Esophagus squamous epithelium (tissue), 5 donors: ENCODE measurements at regions not wholly inside any gene's neighbourhood (a gene's known extent, or its start where the extent isn't known, plus 50 kb on each side); places are given as distances from the start of the nearest gene placed in this dataset.

Experiments used
- DNase-seq: peaks from one replicate; lab custom pipeline; 2025; lab: John Stamatoyannopoulos, UW
- H3K27ac ChIP-seq, 4 donors: fragments of 200-600 bp; sonication (generic); one replicate each; pipeline ENCODE4 v1.5.1; 2016 to 2019; ENCODE audit warnings: mild to moderate bottlenecking in 1 of 4
- H3K27me3 ChIP-seq, 4 donors: fragments of 200-600 bp; sonication (generic); 1 replicate in 3 of 4; 2 replicates in 1 of 4; pipeline versions ENCODE4 v1.5.1 to v1.6.0; 2017 to 2021; ENCODE audit warnings: antibody characterized with exemption in 1 of 4
- H3K36me3 ChIP-seq, 3 donors: fragments of 200-600 bp; sonication (generic); one replicate each; pipeline ENCODE4 v1.5.1; 2016 to 2019
- H3K4me1 ChIP-seq, 3 donors: fragments of 200-600 bp; sonication (generic); one replicate each; pipeline ENCODE4 v1.5.1; 2017 to 2019
- H3K4me3 ChIP-seq, 4 donors: fragments of 200-600 bp; sonication (generic); 1 replicate in 3 of 4; 2 replicates in 1 of 4; pipeline ENCODE4 v1.5.1; 2016 to 2019; ENCODE audit warnings: mild to moderate bottlenecking in 2 of 4, moderate library complexity in 1 of 4
- H3K9me3 ChIP-seq, 3 donors: fragments of 200-600 bp; sonication (generic); one replicate each; pipeline ENCODE4 v1.5.1; 2016 to 2019
- CTCF ChIP-seq, 6 experiments: fragments of 450-650 bp in 4 of 6; fragments of 200-600 bp in 2 of 6; sonication (generic) in 2 of 6; IDR thresholded peaks; one replicate each; pipeline ENCODE4 v1.5.1; 2016 to 2019; ENCODE audit warnings: antibody characterized with exemption in 6 of 6, mild to moderate bottlenecking in 4 of 6, moderate library complexity in 4 of 6
- POLR2A ChIP-seq, 4 donors: fragments of 450-650 bp; IDR thresholded peaks; one replicate each; pipeline ENCODE4 v1.6.1; 2017; ENCODE audit warnings: antibody characterized with exemption in 4 of 4, mild to moderate bottlenecking in 4 of 4, moderate library complexity in 3 of 4
- WGBS, 2 donors: methylation state at CpG; one replicate each; pipeline ENCODE4 v1.1.5; 2018; 5-methylcytosine and 5-hydroxymethylcytosine counted together
- intact Hi-C: fragments of 100-400 bp; cut with DNase I; formaldehyde crosslinking; loops from one replicate; pipeline ENCODE4 v1.15.0; 2022
- donor health status: DM: yes; HTN: yes; CAD: no.

GRCh38 chr10:2207246-2207922, 470.1 kb upstream of the ADARB2 start:
- Histone ChIP-seq H3K36me3 (no peaks in the 10 kb centered on the region), H3K4me3 (no peak overlapping the region), H3K27ac (no peak overlapping the region), H3K27me3 (no peaks in the 10 kb centered on the region), H3K9me3 (no peaks in the 10 kb centered on the region), H3K4me1 (peaks cover 0 to 6% (median 0%) of the 10 kb centered on the region in 3 donors)
- intact Hi-C loops = no loop called here
- 79 to 92% methylated on average over 21 to 25 of the region's 27 CpGs for WGBS, 2 donors
- TF ChIP-seq POLR2A (IDR thresholded peaks at IDR 0.05) (no peak), CTCF (IDR thresholded peaks at IDR 0.05) (no peak)
- DNase-seq = no peak

- Histone ChIP-seq H3K27ac (no peak overlapping the region), H3K9me3 (no peaks in the 10 kb centered on the region), H3K27me3 (no peaks in the 10 kb centered on the region), H3K4me1 (peaks cover 0 to 9% (median 0%) of the 10 kb centered on the region in 3 donors), H3K36me3 (no peaks in the 10 kb centered on the region), H3K4me3 (no peak overlapping the region)
- WGBS, 2 donors = 52 to 76% methylated on average over 2 of the region's 2 CpGs
- TF ChIP-seq CTCF (IDR thresholded peaks at IDR 0.05) (no peak), POLR2A (IDR thresholded peaks at IDR 0.05) (no peak)
- no peak for DNase-seq
- intact Hi-C loops = no loop called here
These were observed 468.1 kb upstream of the ADARB2 start for GRCh38 chr10:2205406-2205805.

- WGBS, 2 donors = 30 to 33% methylated on average over 8 of the region's 8 CpGs
- Histone ChIP-seq H3K36me3 (no peaks in the 10 kb centered on the region), H3K27me3 (no peaks in the 10 kb centered on the region), H3K4me3 (no peak overlapping the region), H3K27ac (no peak overlapping the region), H3K4me1 (peaks cover 0 to 9% (median 0%) of the 10 kb centered on the region in 3 donors), H3K9me3 (peaks cover 0 to 7% (median 0%) of the 10 kb centered on the region in 3 donors)
- intact Hi-C loops = no loop called here
- no peak for DNase-seq
- TF ChIP-seq CTCF (IDR thresholded peaks at IDR 0.05) (no peak), POLR2A (IDR thresholded peaks at IDR 0.05) (no peak)
These were observed 465.1 kb upstream of the ADARB2 start for GRCh38 chr10:2202401-2202800.

GRCh38 chr10:2201534-2202099, 464.3 kb upstream of the ADARB2 start:
- Histone ChIP-seq H3K4me3 (no peak overlapping the region), H3K27me3 (no peaks in the 10 kb centered on the region), H3K36me3 (no peaks in the 10 kb centered on the region), H3K9me3 (peaks cover 0 to 8% (median 0%) of the 10 kb centered on the region in 3 donors), H3K4me1 (peaks cover 0 to 9% (median 0%) of the 10 kb centered on the region in 3 donors), H3K27ac (no peak overlapping the region)
- intact Hi-C loops = no loop called here
- 89 to 93% methylated on average over 5 of the region's 6 CpGs for WGBS, 2 donors
- DNase-seq = no peak
- TF ChIP-seq CTCF (IDR thresholded peaks at IDR 0.05) (no peak), POLR2A (IDR thresholded peaks at IDR 0.05) (no peak)

- no peaks in the 10 kb centered on the region for H3K27me3 ChIP-seq
- H3K4me1 ChIP-seq = peaks cover 0 to 6% (median 0%) of the 10 kb centered on the region in 3 donors
- no peaks in the 10 kb centered on the region for H3K36me3 ChIP-seq
- TF ChIP-seq POLR2A (IDR thresholded peaks at IDR 0.05) = no peak
- no peak for TF ChIP-seq CTCF (IDR thresholded peaks at IDR 0.05)
- DNase-seq = no peak
- intact Hi-C loops = no loop called here
- no peak overlapping the region for H3K4me3 ChIP-seq
- H3K27ac ChIP-seq = no peak overlapping the region
- peaks cover 0 to 8% (median 0%) of the 10 kb centered on the region in 3 donors for H3K9me3 ChIP-seq
These were observed 460.3 kb upstream of the ADARB2 start for GRCh38 chr10:2197663-2198062.
